ENCODE measurements at regions not wholly inside any gene's neighbourhood (a gene's known extent, or its start where the extent isn't known, plus 50 kb on each side); places are given as distances from the start of the nearest gene placed in this dataset.

DNA sequence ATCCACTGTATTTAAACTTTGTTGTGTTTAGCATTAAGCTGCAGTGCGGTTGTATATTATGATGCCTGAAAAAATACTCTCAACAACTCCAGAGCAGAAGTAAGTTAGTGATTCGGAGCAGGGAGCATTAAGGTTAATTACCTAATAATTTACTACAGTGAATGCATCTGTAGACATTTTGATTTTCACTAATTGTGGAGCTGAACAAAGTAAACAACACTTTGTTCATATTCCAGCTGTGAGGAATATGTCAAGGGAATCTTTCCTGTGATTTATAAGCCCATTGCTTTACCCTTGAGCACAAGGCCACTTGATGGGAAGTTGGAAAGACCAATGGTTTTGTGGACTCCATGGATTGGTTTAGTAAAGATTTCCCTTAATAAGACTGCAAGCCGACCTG lies 77.1 kb downstream of the CBLN4 start:
- Histone ChIP-seq H4K20me1 (replicated peaks; ENCODE audit: insufficient read depth) (no peaks in the 10 kb centered on the region), H3K27me3 (ENCODE audit: insufficient read depth) (no peaks in the 10 kb centered on the region), H3K27ac (ENCODE audit: low read depth) (no peak overlapping the region), H3K4me3 (no peak overlapping the region), H2AFZ (no peak overlapping the region), H3K79me2 (replicated peaks; ENCODE audit: insufficient read depth) (no peaks in the 10 kb centered on the region), H3K36me3 (ENCODE audit: insufficient read depth) (peaks cover 15% of the 10 kb centered on the region), H3K4me2 (no peak overlapping the region), H3K9me2 (ENCODE audit: insufficient read depth) (no peaks in the 10 kb centered on the region), H3F3A (replicated peaks; ENCODE audit: low read depth) (no peaks in the 10 kb centered on the region), H3K4me1 (ENCODE audit: insufficient read depth) (no peaks in the 10 kb centered on the region)
- Mint-ChIP-seq H3K27ac (no peak overlapping the region), H3K4me1 (no peaks in the 10 kb centered on the region), H3K36me3 (ENCODE audit: low read depth) (peaks cover 35% of the 10 kb centered on the region), H3K9me3 (peaks cover 98% of the 10 kb centered on the region), H3K4me3 (no peak overlapping the region), H3K27me3 (ENCODE audit: insufficient read depth, low read depth, poor library complexity) (peaks cover 2% of the 10 kb centered on the region)
- DNase-seq (ENCODE audit: low spot score) (no peak), ATAC-seq (no peak)
- no peak for TF ChIP-seq ZNF331 (CRISPR knock-in tag; IDR thresholded peaks at IDR 0.05; ENCODE audit: low read depth)
- no peak for TF ChIP-seq JUNB (IDR thresholded peaks at IDR 0.05; ENCODE audit: unreplicated experiment)
- TF ChIP-seq, protein P1, sequence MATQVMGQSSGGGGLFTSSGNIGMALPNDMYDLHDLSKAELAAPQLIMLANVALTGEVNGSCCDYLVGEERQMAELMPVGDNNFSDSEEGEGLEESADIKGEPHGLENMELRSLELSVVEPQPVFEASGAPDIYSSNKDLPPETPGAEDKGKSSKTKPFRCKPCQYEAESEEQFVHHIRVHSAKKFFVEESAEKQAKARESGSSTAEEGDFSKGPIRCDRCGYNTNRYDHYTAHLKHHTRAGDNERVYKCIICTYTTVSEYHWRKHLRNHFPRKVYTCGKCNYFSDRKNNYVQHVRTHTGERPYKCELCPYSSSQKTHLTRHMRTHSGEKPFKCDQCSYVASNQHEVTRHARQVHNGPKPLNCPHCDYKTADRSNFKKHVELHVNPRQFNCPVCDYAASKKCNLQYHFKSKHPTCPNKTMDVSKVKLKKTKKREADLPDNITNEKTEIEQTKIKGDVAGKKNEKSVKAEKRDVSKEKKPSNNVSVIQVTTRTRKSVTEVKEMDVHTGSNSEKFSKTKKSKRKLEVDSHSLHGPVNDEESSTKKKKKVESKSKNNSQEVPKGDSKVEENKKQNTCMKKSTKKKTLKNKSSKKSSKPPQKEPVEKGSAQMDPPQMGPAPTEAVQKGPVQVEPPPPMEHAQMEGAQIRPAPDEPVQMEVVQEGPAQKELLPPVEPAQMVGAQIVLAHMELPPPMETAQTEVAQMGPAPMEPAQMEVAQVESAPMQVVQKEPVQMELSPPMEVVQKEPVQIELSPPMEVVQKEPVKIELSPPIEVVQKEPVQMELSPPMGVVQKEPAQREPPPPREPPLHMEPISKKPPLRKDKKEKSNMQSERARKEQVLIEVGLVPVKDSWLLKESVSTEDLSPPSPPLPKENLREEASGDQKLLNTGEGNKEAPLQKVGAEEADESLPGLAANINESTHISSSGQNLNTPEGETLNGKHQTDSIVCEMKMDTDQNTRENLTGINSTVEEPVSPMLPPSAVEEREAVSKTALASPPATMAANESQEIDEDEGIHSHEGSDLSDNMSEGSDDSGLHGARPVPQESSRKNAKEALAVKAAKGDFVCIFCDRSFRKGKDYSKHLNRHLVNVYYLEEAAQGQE (IDR thresholded peaks at IDR 0.05; ENCODE audit: unreplicated experiment), result no peak
- no peak for TF ChIP-seq EZH2 (IDR thresholded peaks at IDR 0.05; ENCODE audit: low read depth, unreplicated experiment)
- TF ChIP-seq, protein P2, sequence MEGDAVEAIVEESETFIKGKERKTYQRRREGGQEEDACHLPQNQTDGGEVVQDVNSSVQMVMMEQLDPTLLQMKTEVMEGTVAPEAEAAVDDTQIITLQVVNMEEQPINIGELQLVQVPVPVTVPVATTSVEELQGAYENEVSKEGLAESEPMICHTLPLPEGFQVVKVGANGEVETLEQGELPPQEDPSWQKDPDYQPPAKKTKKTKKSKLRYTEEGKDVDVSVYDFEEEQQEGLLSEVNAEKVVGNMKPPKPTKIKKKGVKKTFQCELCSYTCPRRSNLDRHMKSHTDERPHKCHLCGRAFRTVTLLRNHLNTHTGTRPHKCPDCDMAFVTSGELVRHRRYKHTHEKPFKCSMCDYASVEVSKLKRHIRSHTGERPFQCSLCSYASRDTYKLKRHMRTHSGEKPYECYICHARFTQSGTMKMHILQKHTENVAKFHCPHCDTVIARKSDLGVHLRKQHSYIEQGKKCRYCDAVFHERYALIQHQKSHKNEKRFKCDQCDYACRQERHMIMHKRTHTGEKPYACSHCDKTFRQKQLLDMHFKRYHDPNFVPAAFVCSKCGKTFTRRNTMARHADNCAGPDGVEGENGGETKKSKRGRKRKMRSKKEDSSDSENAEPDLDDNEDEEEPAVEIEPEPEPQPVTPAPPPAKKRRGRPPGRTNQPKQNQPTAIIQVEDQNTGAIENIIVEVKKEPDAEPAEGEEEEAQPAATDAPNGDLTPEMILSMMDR (conservative IDR thresholded peaks at IDR 0.05; ENCODE audit: low read depth in 2 of 2), result no peak
- no peak for TF ChIP-seq CREB1 (CRISPR knock-in tag; IDR thresholded peaks at IDR 0.05; ENCODE audit: low read depth)
- no peak for TF ChIP-seq EZH2phosphoT487 (IDR thresholded peaks at IDR 0.05; ENCODE audit: unreplicated experiment)
- no peak for TF ChIP-seq NANOG (IDR thresholded peaks at IDR 0.05; ENCODE audit: borderline replicate concordance)

DNA sequence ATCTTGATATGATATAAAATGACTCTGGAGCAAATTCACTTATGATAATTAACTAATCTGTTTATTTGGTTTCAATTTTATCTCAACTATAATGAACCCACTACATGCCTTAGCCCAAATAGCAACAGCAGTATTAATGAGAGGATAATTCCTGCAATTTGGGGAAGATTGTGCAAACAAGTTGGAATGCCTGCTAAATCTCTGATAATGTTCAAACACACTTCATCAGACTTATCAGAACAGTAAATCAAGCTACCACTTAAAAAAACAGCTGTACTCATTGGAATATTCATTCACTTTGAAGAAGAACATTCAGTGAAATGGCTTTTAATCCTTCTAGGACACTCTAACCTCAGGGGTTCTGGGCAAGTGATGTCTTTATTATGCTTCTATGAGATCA lies 85.4 kb downstream of the CBLN4 start:
- no peaks in the 10 kb centered on the region for H3F3A ChIP-seq (replicated peaks; ENCODE audit: low read depth)
- Mint-ChIP-seq H3K27me3 (ENCODE audit: insufficient read depth, low read depth, poor library complexity) (peaks cover 2% of the 10 kb centered on the region), H3K36me3 (ENCODE audit: low read depth) (peaks cover 33% of the 10 kb centered on the region), H3K4me1 (no peaks in the 10 kb centered on the region), H3K9me3 (peaks cover 95% of the 10 kb centered on the region), H3K27ac (no peak overlapping the region), H3K4me3 (no peak overlapping the region)
- no peaks in the 10 kb centered on the region for H3K79me2 ChIP-seq (replicated peaks; ENCODE audit: insufficient read depth)
- no peaks in the 10 kb centered on the region for H3K27me3 ChIP-seq (ENCODE audit: insufficient read depth)
- no peak overlapping the region for H3K4me2 ChIP-seq
- DNase-seq (ENCODE audit: low spot score) (no peak), ATAC-seq (no peak)
- 0 out of 2 replicates have a peak, but pooled peaks cover 5% of the 10 kb centered on the region for H3K36me3 ChIP-seq (ENCODE audit: insufficient read depth)
- H3K4me3 ChIP-seq, result no peak overlapping the region
- no peak overlapping the region for H3K27ac ChIP-seq (ENCODE audit: low read depth)
- H3K9me2 ChIP-seq (ENCODE audit: insufficient read depth), result no peaks in the 10 kb centered on the region
- H4K20me1 ChIP-seq (replicated peaks; ENCODE audit: insufficient read depth), result no peaks in the 10 kb centered on the region
- H3K4me1 ChIP-seq (ENCODE audit: insufficient read depth), result no peaks in the 10 kb centered on the region
- no peak overlapping the region for H2AFZ ChIP-seq
- TF ChIP-seq EZH2 (IDR thresholded peaks at IDR 0.05; ENCODE audit: low read depth, unreplicated experiment) (no peak), ZNF114 (CRISPR knock-in tag; IDR thresholded peaks at IDR 0.05) (no peak), ZNF331 (CRISPR knock-in tag; IDR thresholded peaks at IDR 0.05; ENCODE audit: low read depth) (no peak), NANOG (IDR thresholded peaks at IDR 0.05; ENCODE audit: borderline replicate concordance) (no peak), STAT1 (IDR thresholded peaks at IDR 0.05; ENCODE audit: unreplicated experiment) (no peak), JUNB (IDR thresholded peaks at IDR 0.05; ENCODE audit: unreplicated experiment) (no peak), POLR2AphosphoS5 (IDR thresholded peaks at IDR 0.05; ENCODE audit: low read depth) (no peak)
- TF ChIP-seq, protein P2 (conservative IDR thresholded peaks at IDR 0.05; ENCODE audit: low read depth in 2 of 2), result no peak

All from GM23338 (cell line).